ENCODE measurements at regions not wholly inside any gene's neighbourhood (a gene's known extent, or its start where the extent isn't known, plus 50 kb on each side); places are given as distances from the start of the nearest gene placed in this dataset.
"Not testable (repeated sequence)": the region's sequence is repeated elsewhere in the genome, so short reads cannot be mapped to it uniquely, and the experiment has no call there.

DNA sequence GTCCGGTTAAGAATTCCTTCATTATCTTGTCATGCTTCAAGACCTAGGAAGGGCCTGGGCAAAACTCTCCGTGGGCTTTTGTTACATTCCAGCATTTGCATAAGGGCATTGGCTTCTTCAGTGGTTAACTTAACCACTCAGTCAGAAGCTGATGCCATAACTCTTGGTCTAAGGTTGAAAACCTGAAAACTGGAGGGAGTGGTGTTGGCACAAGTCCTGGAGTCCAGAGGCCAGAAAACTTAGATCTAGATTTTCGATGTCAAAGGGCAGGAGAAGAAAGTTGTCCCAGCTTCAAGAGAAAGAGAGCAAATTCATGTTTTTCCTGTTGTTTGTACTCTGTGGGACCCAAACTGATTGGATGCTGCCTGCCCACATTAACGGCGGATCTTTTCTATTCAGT lies 86.6 kb upstream of the GC start:
- H3K4me1 Mint-ChIP-seq (ENCODE audit: low read depth) = no peaks in the 10 kb centered on the region
- no peak overlapping the region for H3K27ac Mint-ChIP-seq
- H3K36me3 Mint-ChIP-seq (ENCODE audit: low read depth) = no peaks in the 10 kb centered on the region
- TF ChIP-seq, protein P1, sequence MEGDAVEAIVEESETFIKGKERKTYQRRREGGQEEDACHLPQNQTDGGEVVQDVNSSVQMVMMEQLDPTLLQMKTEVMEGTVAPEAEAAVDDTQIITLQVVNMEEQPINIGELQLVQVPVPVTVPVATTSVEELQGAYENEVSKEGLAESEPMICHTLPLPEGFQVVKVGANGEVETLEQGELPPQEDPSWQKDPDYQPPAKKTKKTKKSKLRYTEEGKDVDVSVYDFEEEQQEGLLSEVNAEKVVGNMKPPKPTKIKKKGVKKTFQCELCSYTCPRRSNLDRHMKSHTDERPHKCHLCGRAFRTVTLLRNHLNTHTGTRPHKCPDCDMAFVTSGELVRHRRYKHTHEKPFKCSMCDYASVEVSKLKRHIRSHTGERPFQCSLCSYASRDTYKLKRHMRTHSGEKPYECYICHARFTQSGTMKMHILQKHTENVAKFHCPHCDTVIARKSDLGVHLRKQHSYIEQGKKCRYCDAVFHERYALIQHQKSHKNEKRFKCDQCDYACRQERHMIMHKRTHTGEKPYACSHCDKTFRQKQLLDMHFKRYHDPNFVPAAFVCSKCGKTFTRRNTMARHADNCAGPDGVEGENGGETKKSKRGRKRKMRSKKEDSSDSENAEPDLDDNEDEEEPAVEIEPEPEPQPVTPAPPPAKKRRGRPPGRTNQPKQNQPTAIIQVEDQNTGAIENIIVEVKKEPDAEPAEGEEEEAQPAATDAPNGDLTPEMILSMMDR (IDR thresholded peaks at IDR 0.05) = no peak
- peaks cover 10% of the 10 kb centered on the region for H3K9me3 Mint-ChIP-seq
- no peaks in the 10 kb centered on the region; the same call in 1 of the 2 replicates for H3K27me3 Mint-ChIP-seq (ENCODE audit: insufficient read depth)
- DNase-seq = no peak
- no peak overlapping the region for H3K4me3 Mint-ChIP-seq

DNA sequence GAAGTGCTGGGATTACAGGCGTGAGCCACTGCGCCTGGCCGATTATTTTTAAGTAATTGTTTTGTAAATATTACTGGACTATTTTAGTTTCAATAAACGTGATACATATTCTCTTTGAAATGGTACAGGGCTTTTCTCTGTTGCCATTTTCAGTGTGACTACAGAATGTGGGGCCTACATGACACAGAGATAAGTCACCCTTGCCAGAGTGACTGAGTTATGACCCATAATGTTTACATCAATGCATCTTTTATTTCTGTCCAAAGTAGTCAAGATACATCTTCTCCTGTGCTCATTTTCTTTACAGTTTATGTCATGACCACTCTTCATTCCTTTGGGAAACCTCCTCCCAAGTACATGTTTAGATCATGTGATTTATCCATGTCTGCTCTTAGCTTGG lies 88.3 kb upstream of the GC start:
- Mint-ChIP-seq H3K27ac (no peak overlapping the region), H3K27me3 (ENCODE audit: insufficient read depth) (no peaks in the 10 kb centered on the region), H3K4me1 (ENCODE audit: low read depth) (no peaks in the 10 kb centered on the region), H3K36me3 (ENCODE audit: low read depth) (no peaks in the 10 kb centered on the region), H3K9me3 (peaks cover 7% of the 10 kb centered on the region; the same call in 1 of the 2 replicates), H3K4me3 (no peak overlapping the region)
- DNase-seq = no peak
- TF ChIP-seq, protein P1 (IDR thresholded peaks at IDR 0.05) = no peak

DNA sequence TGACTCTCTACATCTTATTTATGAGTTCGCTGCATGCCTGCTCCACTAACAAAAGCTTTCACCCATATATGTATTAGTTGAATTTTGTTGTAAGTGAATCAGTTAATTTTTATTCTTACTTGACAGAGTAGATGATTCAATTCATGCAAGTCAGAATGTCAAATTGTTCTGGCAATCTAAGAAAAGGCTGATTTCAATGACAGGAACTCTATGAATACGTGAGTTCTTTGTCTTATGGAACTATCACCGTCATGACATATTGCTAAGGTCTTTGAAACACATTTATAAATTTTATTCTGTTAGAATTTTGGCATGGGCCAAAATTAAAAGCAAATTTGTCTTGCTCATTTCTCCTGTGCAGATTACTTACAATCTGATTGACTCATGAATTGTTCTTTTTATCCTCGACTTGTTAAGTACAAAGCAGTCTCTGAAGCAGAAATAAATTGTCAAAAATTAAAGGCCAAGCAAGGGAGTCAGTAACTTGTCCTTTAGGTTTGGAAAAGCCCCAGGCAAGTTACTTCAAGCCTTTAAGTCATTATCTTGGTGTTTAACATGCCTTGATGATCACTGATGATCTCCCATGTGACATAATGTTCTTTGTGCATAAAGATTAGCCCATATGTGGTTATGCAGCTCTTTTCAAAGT lies 89.0 kb upstream of the GC start:
- H3K4me1 Mint-ChIP-seq (ENCODE audit: low read depth) = no peaks in the 10 kb centered on the region
- TF ChIP-seq, protein P1 (IDR thresholded peaks at IDR 0.05) = no peak
- no peak for DNase-seq
- no peak overlapping the region for H3K4me3 Mint-ChIP-seq
- H3K9me3 Mint-ChIP-seq = peaks cover 13% of the 10 kb centered on the region
- H3K27ac Mint-ChIP-seq = no peak overlapping the region
- no peaks in the 10 kb centered on the region for H3K27me3 Mint-ChIP-seq (ENCODE audit: insufficient read depth)
- no peaks in the 10 kb centered on the region for H3K36me3 Mint-ChIP-seq (ENCODE audit: low read depth)

DNA sequence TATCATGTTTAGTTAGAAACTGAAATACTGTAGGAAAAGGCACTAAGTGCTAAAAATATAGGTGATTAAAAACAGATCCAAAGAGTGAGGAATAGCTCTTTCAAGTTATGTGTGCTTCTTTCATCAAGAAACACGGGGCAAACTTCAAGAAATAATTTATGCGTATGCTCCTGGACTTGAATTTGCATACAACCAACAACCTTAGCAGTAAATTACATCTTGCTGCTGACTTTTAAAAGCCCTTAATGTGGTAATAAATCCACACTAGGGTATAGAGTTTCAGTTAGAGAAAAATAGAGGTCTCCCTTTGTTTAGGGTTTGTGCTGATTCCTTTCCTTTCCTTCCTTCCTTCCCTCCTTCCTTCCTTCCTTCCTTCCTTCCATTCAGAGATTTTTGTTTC lies 94.5 kb upstream of the GC start:
- no peak for DNase-seq
- H3K4me1 Mint-ChIP-seq (ENCODE audit: low read depth) = no peaks in the 10 kb centered on the region
- peaks cover 19% of the 10 kb centered on the region for H3K9me3 Mint-ChIP-seq
- no peak overlapping the region for H3K27ac Mint-ChIP-seq
- TF ChIP-seq, protein P1 (IDR thresholded peaks at IDR 0.05) = no peak
- no peaks in the 10 kb centered on the region for H3K27me3 Mint-ChIP-seq (ENCODE audit: insufficient read depth)
- no peaks in the 10 kb centered on the region for H3K36me3 Mint-ChIP-seq (ENCODE audit: low read depth)
- H3K4me3 Mint-ChIP-seq = no peak overlapping the region

DNA sequence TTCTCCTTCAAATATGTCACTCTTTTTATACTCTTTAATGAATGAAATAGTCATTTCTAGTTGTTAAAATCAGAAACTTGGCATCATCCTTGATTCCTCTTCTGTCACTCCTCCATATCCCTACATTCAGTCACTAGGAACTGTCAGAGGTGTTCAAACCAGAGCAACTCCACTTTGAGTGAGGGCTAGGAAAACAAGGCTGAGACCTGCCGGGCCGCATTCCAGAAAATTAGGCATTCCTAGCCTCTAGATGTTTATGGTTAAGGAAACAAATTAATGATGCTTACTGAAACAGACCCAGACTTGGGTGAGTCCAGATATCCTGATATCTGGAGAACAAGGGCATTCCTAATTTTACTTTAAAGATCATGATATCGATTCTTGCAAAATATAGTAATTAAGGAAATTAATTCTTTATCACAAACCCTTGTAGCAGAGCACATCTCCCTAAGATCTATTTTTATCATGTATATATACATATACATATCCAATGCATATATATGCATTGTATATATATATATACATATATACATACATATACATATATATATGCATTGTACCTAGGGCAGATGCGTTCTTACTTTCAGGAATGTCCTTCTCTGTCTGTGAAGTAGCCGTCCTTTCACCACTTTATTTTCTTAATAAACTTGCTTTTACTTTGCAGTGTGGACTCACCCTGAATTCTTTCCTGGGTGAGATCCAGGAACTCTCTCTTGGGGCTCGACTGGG lies 98.4 kb upstream of the GC start:
- TF ChIP-seq, protein P1 (IDR thresholded peaks at IDR 0.05) = no peak
- Mint-ChIP-seq H3K27me3 (ENCODE audit: insufficient read depth) (no peaks in the 10 kb centered on the region), H3K4me1 (ENCODE audit: low read depth) (no peaks in the 10 kb centered on the region), H3K36me3 (ENCODE audit: low read depth) (no peaks in the 10 kb centered on the region), H3K9me3 (peaks cover 12% of the 10 kb centered on the region), H3K27ac (no peak overlapping the region), H3K4me3 (no peak overlapping the region)
- no peak for DNase-seq

DNA sequence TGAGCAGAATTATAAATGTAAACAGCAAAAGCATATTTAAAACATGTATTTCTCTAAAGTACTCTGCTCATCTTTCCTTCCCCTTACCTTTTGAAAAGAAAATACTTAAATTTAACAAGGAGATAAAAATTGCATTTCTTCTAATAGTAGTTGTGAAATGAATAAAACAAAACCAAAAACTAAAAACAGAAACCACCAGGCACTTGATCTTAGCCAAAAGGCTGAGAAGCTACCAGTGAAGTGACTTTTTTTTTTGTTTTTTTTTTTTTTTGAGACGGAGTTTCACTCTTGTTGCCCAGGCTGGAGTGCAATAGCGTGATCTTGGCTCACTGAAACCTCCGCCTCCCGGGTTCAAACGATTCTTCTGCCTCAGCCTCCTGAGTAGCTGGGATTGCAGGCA lies 116.5 kb upstream of the GC start:
- DNase-seq; H3K4me3 Mint-ChIP-seq; H3K27ac Mint-ChIP-seq; H3K4me1 Mint-ChIP-seq (ENCODE audit: low read depth); H3K36me3 Mint-ChIP-seq (ENCODE audit: low read depth); H3K27me3 Mint-ChIP-seq (ENCODE audit: insufficient read depth): not testable (repeated sequence)
- peaks cover 23% of the 10 kb centered on the region for H3K9me3 Mint-ChIP-seq

DNA sequence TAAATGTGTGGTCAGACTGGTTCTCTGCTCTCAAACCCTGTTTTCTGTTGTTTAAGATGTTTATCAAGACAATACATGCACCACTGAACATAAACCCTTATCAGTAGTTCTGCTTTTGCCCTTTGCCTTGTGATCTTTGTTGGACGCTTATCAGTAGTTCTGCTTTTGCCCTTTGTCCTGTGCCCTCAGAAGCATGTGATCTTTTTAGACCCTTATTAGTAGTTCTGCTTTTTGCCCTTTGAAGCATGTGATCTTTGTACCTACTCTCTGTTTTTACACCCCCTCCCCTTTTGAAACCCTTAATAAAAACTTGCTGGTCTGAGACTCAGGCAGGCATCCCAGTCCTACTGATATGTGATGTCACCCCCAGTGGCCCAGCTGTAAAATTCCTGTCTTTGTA lies 121.7 kb upstream of the GC start:
- not testable (repeated sequence) for H3K4me3 Mint-ChIP-seq; H3K36me3 Mint-ChIP-seq (ENCODE audit: low read depth); H3K27ac Mint-ChIP-seq; H3K27me3 Mint-ChIP-seq (ENCODE audit: insufficient read depth); DNase-seq; H3K4me1 Mint-ChIP-seq (ENCODE audit: low read depth)
- H3K9me3 Mint-ChIP-seq = peaks cover 34% of the 10 kb centered on the region
